ENCODE measurements at regions not wholly inside any gene's neighbourhood (a gene's known extent, or its start where the extent isn't known, plus 50 kb on each side); places are given as distances from the start of the nearest gene placed in this dataset.

DNA sequence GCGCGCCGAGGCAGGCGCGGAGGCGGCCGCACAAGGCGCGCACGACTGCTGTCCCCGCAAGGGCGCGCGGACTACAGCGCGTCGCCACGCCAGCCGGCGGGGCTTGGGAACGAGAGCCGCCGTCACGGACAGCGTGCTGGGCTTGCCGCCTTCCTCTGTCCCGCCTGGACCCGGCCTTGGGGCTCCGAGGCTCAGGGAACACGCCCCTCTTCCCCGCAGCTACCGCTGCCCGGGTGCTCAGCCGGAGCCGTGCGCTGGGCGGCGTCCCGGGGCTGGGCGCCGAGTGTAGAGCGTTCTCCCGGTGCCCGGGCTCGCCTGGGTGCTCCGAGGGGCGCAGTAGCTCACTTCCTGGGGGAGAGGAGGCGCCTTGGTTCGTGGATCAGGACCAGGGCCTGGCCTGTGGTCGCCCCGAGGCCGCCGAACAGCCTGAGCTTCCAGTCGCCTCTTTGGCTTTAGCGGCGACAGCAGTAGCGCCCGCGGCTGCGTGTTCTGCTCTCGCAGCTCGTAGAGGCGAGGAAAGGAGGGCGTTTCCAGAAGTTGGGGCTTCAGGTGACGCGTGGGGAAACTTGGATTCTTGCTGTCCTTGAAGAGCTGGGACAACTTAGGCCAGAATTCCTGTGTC lies 226.7 kb upstream of the C2CD4B start:
- TF ChIP-seq, protein P1, sequence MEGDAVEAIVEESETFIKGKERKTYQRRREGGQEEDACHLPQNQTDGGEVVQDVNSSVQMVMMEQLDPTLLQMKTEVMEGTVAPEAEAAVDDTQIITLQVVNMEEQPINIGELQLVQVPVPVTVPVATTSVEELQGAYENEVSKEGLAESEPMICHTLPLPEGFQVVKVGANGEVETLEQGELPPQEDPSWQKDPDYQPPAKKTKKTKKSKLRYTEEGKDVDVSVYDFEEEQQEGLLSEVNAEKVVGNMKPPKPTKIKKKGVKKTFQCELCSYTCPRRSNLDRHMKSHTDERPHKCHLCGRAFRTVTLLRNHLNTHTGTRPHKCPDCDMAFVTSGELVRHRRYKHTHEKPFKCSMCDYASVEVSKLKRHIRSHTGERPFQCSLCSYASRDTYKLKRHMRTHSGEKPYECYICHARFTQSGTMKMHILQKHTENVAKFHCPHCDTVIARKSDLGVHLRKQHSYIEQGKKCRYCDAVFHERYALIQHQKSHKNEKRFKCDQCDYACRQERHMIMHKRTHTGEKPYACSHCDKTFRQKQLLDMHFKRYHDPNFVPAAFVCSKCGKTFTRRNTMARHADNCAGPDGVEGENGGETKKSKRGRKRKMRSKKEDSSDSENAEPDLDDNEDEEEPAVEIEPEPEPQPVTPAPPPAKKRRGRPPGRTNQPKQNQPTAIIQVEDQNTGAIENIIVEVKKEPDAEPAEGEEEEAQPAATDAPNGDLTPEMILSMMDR (IDR thresholded peaks at IDR 0.05): no peak
- no peak for TF ChIP-seq EZH2 (IDR thresholded peaks at IDR 0.05; ENCODE audit: borderline replicate concordance, insufficient read depth, low read depth, low read length, poor library complexity, severe bottlenecking)

Measured in B cell (primary cell).